ENCODE measurements at regions not wholly inside any gene's neighbourhood (a gene's known extent, or its start where the extent isn't known, plus 50 kb on each side); places are given as distances from the start of the nearest gene placed in this dataset.
"Not testable (repeated sequence)": the region's sequence is repeated elsewhere in the genome, so short reads cannot be mapped to it uniquely, and the experiment has no call there.

DNA sequence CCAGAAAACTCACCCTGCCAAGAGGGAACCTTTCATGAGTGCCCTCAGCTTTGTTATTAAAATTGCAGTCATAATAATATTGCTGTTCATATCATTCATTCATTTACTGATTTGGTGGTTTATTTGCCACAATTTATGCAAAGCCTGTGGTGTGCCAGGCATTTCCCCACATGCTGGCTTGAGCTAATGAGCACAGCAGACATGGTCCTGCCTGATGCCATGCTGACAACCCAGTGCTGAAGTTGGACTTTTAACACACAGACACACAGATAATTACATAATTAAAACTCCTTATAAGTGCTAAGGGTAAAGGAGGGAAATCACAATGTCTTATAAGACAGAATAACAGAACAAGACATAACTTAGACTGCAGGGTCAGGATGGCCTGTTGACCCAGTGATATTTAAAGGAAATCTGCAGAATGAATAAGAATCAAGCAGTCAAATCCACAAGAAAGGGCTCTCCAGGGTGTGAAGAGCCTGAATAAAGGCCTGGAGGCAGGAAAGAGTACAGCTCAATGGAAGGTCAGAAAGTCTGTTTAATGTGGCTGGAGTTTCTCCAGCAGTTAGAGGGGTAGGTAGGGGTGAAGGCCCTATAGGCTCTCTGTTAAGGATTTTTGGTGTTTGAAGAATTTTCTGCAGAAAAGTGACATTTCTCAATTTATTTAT, 196.9 kb upstream of the CDH11 start:
- no peak overlapping the region for H3K4me3 ChIP-seq (ENCODE audit: low read length in 2 of 2)
- no peak for DNase-seq (ENCODE audit: low read depth in 6 of 9, low spot score in 9 of 9)
- H3K36me3 ChIP-seq (ENCODE audit: control insufficient read depth in 2 of 2, insufficient read depth in 2 of 2, low read length in 1 of 2): no peaks in the 10 kb centered on the region

DNA sequence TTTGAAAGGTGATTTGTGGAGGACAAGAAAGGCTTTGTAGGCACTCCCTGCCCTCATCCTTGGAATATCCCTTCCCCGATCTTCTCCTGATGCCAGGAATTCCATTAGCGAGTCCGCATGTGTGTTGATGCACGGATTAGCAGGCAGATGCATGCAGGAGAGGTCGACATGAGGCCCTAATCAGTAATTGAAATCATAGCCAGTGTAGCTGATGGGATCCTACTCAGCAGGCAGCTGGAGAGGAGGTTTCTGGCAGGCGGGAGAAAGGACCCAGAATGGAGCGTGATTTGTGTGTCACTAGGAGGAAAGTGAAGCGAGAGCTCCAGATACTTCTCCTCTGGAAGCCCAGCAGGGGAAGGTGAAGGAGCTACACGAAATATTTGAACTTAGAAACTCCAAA, 196.3 kb upstream of the CDH11 start:
- no peak overlapping the region for H3K4me3 ChIP-seq (ENCODE audit: low read length in 2 of 2)
- H3K27ac ChIP-seq (ENCODE audit: low read depth in 1 of 2, low read length in 1 of 2): no peak overlapping the region
- DNase-seq (ENCODE audit: low read depth in 6 of 9, low spot score in 9 of 9): no peak
- H3K27me3 ChIP-seq (ENCODE audit: control insufficient read depth in 2 of 2, insufficient read depth in 1 of 2, low read length in 1 of 2): no peaks in the 10 kb centered on the region
- H3K36me3 ChIP-seq (ENCODE audit: control insufficient read depth in 2 of 2, insufficient read depth in 2 of 2, low read length in 1 of 2): no peaks in the 10 kb centered on the region
- no peaks in the 10 kb centered on the region for H3K4me1 ChIP-seq (ENCODE audit: control insufficient read depth in 2 of 2, insufficient read depth in 2 of 2, low read length in 2 of 2)
- H3K9me3 ChIP-seq (ENCODE audit: control insufficient read depth in 2 of 2, insufficient read depth in 1 of 2, low read length in 1 of 2): no peaks in the 10 kb centered on the region
- WGBS: 69% methylated on average over 9 of the region's 9 CpGs

More for the DNA sequence above, 196.9 kb upstream of the CDH11 start:
- Histone ChIP-seq H3K27ac (ENCODE audit: low read depth in 1 of 2, low read length in 1 of 2) (no peak overlapping the region), H3K4me1 (ENCODE audit: control insufficient read depth in 2 of 2, insufficient read depth in 2 of 2, low read length in 2 of 2) (no peaks in the 10 kb centered on the region), H3K9me3 (ENCODE audit: control insufficient read depth in 2 of 2, insufficient read depth in 1 of 2, low read length in 1 of 2) (no peaks in the 10 kb centered on the region), H3K27me3 (ENCODE audit: control insufficient read depth in 2 of 2, insufficient read depth in 1 of 2, low read length in 1 of 2) (no peaks in the 10 kb centered on the region)

DNA sequence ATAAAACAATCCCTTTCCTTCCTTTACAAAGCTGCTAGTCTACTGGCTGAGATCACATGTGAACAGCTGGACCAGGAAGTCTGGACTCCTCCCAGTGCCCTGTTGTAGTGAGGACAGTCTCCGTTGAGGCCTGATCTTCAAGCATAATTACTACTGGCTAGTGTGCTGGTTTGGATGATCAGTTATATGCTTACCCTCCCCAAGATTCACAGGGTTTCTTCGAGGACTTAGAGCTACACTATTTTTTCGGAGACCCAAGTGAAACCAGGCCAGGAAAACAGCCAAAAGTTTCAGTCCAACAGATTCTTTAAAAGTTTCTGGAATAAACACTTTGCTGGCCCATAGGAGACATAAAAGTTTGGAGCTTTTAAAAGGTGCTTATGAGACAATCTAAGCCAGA, 194.9 kb upstream of the CDH11 start:
- H3K9me3 ChIP-seq (ENCODE audit: control insufficient read depth in 2 of 2, insufficient read depth in 1 of 2, low read length in 1 of 2): no peaks in the 10 kb centered on the region
- H3K27ac ChIP-seq (ENCODE audit: low read depth in 1 of 2, low read length in 1 of 2): no peak overlapping the region

GRCh38 chr16:65315081-65315780, 193.4 kb upstream of the CDH11 start:
- Histone ChIP-seq H3K4me3 (ENCODE audit: low read length in 2 of 2) (no peak overlapping the region), H3K27me3 (ENCODE audit: control insufficient read depth in 2 of 2, insufficient read depth in 1 of 2, low read length in 1 of 2) (no peaks in the 10 kb centered on the region), H3K36me3 (ENCODE audit: control insufficient read depth in 2 of 2, insufficient read depth in 2 of 2, low read length in 1 of 2) (no peaks in the 10 kb centered on the region), H3K9me3 (ENCODE audit: control insufficient read depth in 2 of 2, insufficient read depth in 1 of 2, low read length in 1 of 2) (no peaks in the 10 kb centered on the region), H3K27ac (ENCODE audit: low read depth in 1 of 2, low read length in 1 of 2) (no peak overlapping the region), H3K4me1 (ENCODE audit: control insufficient read depth in 2 of 2, insufficient read depth in 2 of 2, low read length in 2 of 2) (no peaks in the 10 kb centered on the region)
- DNase-seq (ENCODE audit: low read depth in 6 of 9, low spot score in 9 of 9): no peak
- 83% methylated on average over 7 of the region's 7 CpGs for WGBS

More for the DNA sequence above, 194.9 kb upstream of the CDH11 start:
- H3K4me1 ChIP-seq (ENCODE audit: control insufficient read depth in 2 of 2, insufficient read depth in 2 of 2, low read length in 2 of 2): no peaks in the 10 kb centered on the region
- DNase-seq (ENCODE audit: low read depth in 6 of 9, low spot score in 9 of 9): no peak
- no peak overlapping the region for H3K4me3 ChIP-seq (ENCODE audit: low read length in 2 of 2)
- 88% methylated on average over 3 of the region's 3 CpGs for WGBS
- no peaks in the 10 kb centered on the region for H3K36me3 ChIP-seq (ENCODE audit: control insufficient read depth in 2 of 2, insufficient read depth in 2 of 2, low read length in 1 of 2)
- H3K27me3 ChIP-seq (ENCODE audit: control insufficient read depth in 2 of 2, insufficient read depth in 1 of 2, low read length in 1 of 2): no peaks in the 10 kb centered on the region

DNA sequence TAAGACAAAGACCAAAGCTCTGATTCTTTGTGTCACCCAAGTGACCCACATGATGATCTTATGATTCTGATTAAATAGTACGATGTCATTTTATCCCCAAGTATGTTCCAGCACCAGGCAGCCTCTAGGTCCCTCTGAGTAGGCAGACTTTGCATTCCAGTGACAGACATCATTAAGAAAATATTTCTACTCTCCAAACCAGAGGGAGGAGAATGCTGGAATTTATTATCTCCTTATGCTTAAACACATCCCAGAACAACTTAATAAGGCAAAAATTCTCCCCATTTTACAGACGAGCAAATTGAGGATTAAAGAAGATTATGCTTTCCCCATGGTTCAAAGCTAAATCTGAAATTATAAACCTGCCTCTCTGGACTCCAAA, 192.8 kb upstream of the CDH11 start:
- Histone ChIP-seq H3K4me1 (ENCODE audit: control insufficient read depth in 2 of 2, insufficient read depth in 2 of 2, low read length in 2 of 2) (no peaks in the 10 kb centered on the region), H3K9me3 (ENCODE audit: control insufficient read depth in 2 of 2, insufficient read depth in 1 of 2, low read length in 1 of 2) (no peaks in the 10 kb centered on the region), H3K27ac (ENCODE audit: low read depth in 1 of 2, low read length in 1 of 2) (no peak overlapping the region), H3K27me3 (ENCODE audit: control insufficient read depth in 2 of 2, insufficient read depth in 1 of 2, low read length in 1 of 2) (no peaks in the 10 kb centered on the region), H3K36me3 (ENCODE audit: control insufficient read depth in 2 of 2, insufficient read depth in 2 of 2, low read length in 1 of 2) (no peaks in the 10 kb centered on the region), H3K4me3 (ENCODE audit: low read length in 2 of 2) (no peak overlapping the region)
- 88% methylated on average over 2 of the region's 2 CpGs for WGBS
- no peak for DNase-seq (ENCODE audit: low read depth in 6 of 9, low spot score in 9 of 9)

DNA sequence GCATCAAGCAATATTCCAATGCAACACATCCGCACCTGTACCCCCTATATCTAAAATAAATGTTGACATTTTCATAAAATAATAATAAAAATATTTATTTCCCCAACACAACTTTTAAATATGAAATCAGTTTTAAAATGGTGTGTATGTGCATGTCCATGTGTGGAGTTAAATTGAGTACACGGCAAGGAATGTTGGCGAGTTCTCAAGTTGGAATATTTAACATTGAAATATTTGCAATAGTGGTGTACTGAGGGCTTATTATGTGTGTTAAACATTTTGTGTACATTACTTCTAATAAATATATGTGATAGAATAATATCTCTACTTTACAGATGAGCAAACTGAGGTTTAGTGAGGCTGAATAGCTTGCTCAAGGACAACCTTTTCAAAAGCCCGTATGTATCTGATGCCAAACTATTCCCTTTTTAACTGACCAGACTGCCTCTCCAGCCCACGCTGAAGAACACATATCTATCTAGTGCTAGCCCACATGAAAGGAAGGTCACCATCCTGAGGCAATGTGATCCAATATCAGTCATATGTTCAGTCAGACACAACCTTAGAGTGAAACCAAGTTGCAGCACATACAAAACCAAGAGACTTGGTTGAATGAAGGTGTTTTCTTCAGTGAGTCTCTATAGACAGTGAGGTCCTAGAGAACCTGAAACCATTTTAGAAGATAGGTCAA, 192.2 kb upstream of the CDH11 start:
- Histone ChIP-seq H3K4me3 (ENCODE audit: low read length in 2 of 2) (no peak overlapping the region), H3K4me1 (ENCODE audit: control insufficient read depth in 2 of 2, insufficient read depth in 2 of 2, low read length in 2 of 2) (no peaks in the 10 kb centered on the region), H3K9me3 (ENCODE audit: control insufficient read depth in 2 of 2, insufficient read depth in 1 of 2, low read length in 1 of 2) (no peaks in the 10 kb centered on the region), H3K27ac (ENCODE audit: low read depth in 1 of 2, low read length in 1 of 2) (no peak overlapping the region), H3K27me3 (ENCODE audit: control insufficient read depth in 2 of 2, insufficient read depth in 1 of 2, low read length in 1 of 2) (no peaks in the 10 kb centered on the region), H3K36me3 (ENCODE audit: control insufficient read depth in 2 of 2, insufficient read depth in 2 of 2, low read length in 1 of 2) (no peaks in the 10 kb centered on the region)
- no peak for DNase-seq (ENCODE audit: low read depth in 6 of 9, low spot score in 9 of 9)
- WGBS: 96% methylated on average over 5 of the region's 5 CpGs

DNA sequence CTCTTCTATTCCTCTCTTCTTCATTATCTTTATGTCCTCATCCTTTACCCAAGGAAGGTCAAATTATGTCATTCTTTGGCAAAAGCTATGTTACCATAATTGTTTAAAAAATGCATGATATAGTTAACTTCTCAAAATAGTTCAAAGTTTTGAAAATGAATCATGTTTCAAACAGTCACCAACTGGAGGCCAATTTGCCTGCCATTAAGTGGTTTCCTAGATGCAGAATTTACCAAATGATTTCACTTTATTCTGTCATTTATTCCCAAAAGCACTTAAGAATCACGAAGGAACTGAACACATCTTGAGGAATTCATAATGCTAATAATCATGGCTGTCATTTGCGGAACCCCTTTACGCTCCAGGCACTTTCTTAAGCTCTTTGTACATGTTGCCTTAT, 190.9 kb upstream of the CDH11 start:
- no peaks in the 10 kb centered on the region for H3K36me3 ChIP-seq (ENCODE audit: control insufficient read depth in 2 of 2, insufficient read depth in 2 of 2, low read length in 1 of 2)
- H3K9me3 ChIP-seq (ENCODE audit: control insufficient read depth in 2 of 2, insufficient read depth in 1 of 2, low read length in 1 of 2): no peaks in the 10 kb centered on the region
- no peak overlapping the region for H3K27ac ChIP-seq (ENCODE audit: low read depth in 1 of 2, low read length in 1 of 2)
- H3K4me1 ChIP-seq (ENCODE audit: control insufficient read depth in 2 of 2, insufficient read depth in 2 of 2, low read length in 2 of 2): no peaks in the 10 kb centered on the region
- 94% methylated on average over 3 of the region's 3 CpGs for WGBS
- no peaks in the 10 kb centered on the region for H3K27me3 ChIP-seq (ENCODE audit: control insufficient read depth in 2 of 2, insufficient read depth in 1 of 2, low read length in 1 of 2)
- no peak overlapping the region for H3K4me3 ChIP-seq (ENCODE audit: low read length in 2 of 2)
- no peak for DNase-seq (ENCODE audit: low read depth in 6 of 9, low spot score in 9 of 9)

DNA sequence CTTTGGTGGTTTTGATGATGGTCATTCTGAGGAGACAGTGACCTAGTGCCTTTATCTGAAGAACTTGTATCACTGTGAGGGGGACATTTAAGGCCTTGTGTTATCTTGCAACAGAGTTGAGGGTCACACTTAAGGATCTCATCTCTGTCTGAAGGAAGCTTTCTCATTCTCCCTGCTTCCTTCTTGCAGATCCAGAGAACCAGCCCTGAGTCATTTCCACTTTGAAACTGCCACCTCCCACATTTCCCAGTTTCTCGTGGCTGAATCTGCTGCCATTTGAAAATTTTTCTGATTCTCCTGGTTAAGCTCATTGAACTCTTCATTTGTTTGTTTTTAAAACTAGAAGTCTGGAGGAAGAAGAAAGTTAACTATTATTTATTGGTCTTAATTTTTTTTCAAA, 190.2 kb upstream of the CDH11 start:
- H3K9me3 ChIP-seq (ENCODE audit: control insufficient read depth in 2 of 2, insufficient read depth in 1 of 2, low read length in 1 of 2): no peaks in the 10 kb centered on the region
- no peak for DNase-seq (ENCODE audit: low read depth in 6 of 9, low spot score in 9 of 9)
- H3K36me3 ChIP-seq (ENCODE audit: control insufficient read depth in 2 of 2, insufficient read depth in 2 of 2, low read length in 1 of 2): no peaks in the 10 kb centered on the region
- H3K4me1 ChIP-seq (ENCODE audit: control insufficient read depth in 2 of 2, insufficient read depth in 2 of 2, low read length in 2 of 2): no peaks in the 10 kb centered on the region
- no peaks in the 10 kb centered on the region for H3K27me3 ChIP-seq (ENCODE audit: control insufficient read depth in 2 of 2, insufficient read depth in 1 of 2, low read length in 1 of 2)
- H3K4me3 ChIP-seq (ENCODE audit: low read length in 2 of 2): no peak overlapping the region
- 65% methylated on average over 1 of the region's 1 CpG for WGBS
- H3K27ac ChIP-seq (ENCODE audit: low read depth in 1 of 2, low read length in 1 of 2): no peak overlapping the region

DNA sequence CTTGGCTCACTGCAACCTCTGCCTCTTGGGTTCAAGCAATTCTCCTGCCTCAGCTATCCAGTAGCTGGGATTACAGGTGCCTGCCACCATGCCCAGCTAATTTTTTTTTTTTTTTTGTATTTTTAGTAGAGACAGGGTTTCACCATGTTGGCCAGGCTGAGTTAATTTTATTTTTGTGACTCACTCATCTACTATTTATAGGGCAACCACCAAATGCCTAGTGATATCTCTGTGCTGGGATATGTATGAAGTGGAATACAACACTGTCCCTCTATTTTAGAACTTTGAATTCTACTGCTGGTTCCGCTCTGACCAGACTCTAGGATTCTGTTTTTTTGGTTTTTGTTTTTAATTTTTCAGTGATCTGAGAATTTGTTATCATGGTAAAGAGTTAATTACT, 188.6 kb upstream of the CDH11 start:
- H3K27ac ChIP-seq (ENCODE audit: low read depth in 1 of 2, low read length in 1 of 2); H3K4me3 ChIP-seq (ENCODE audit: low read length in 2 of 2); DNase-seq (ENCODE audit: low read depth in 6 of 9, low spot score in 9 of 9); H3K27me3 ChIP-seq (ENCODE audit: control insufficient read depth in 2 of 2, insufficient read depth in 1 of 2, low read length in 1 of 2); H3K4me1 ChIP-seq (ENCODE audit: control insufficient read depth in 2 of 2, insufficient read depth in 2 of 2, low read length in 2 of 2); H3K36me3 ChIP-seq (ENCODE audit: control insufficient read depth in 2 of 2, insufficient read depth in 2 of 2, low read length in 1 of 2); H3K9me3 ChIP-seq (ENCODE audit: control insufficient read depth in 2 of 2, insufficient read depth in 1 of 2, low read length in 1 of 2): not testable (repeated sequence)
- 96% methylated on average over 1 of the region's 1 CpG for WGBS
